Posterior cingulate gyrus (tissue), 11 donors: ENCODE measurements at regions not wholly inside any gene's neighbourhood (a gene's known extent, or its start where the extent isn't known, plus 50 kb on each side); places are given as distances from the start of the nearest gene placed in this dataset.
A peak's percentile ranks its signal among the peaks of the same experiment; 100 is the strongest.

Experiments used
- DNase-seq, 10 donors: peaks; one replicate each; pipeline versions ENCODE4 v3.0.0 to v3.0.0-alpha.2; 2020 to 2021; ENCODE audit warnings: mixed read lengths in 3 of 10
- intact Hi-C: fragments of 100-400 bp; cut with DNase I; formaldehyde crosslinking; loops from one replicate; pipeline ENCODE4 v1.15.1; 2023

DNA sequence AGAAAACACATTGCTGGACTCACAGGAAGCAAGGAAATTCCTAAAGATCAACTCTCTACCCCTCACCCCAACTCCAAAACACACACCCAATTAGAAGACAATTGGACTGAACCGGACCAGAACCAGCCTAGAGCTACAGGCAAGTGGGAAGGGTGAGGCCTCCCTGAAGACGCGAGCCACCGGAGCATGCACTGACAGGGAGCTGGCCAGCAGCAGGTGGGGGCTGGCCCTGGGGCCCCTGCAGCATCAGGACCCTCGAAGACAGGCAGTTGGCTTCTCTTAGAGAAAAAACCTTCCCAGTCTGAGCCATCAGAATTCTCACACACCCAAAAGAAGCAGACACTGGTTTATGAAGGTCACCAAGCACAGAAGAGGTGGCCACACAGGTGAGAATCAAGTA, 209.5 kb upstream of the DIO3 start:
- DNase-seq = peak in 1 of 10 donors; percentile 55
- intact Hi-C loops = no loop called here

GRCh38 chr14:101352567-101352966, 208.7 kb upstream of the DIO3 start:
- DNase-seq = peak in 6 of 10 donors; percentile 30 to 89 (median 64)
- intact Hi-C loops = no loop called here

- no peak for DNase-seq
- intact Hi-C loops = no loop called here
Measured at GRCh38 chr14:101353422-101353821, 207.9 kb upstream of the DIO3 start.

DNA sequence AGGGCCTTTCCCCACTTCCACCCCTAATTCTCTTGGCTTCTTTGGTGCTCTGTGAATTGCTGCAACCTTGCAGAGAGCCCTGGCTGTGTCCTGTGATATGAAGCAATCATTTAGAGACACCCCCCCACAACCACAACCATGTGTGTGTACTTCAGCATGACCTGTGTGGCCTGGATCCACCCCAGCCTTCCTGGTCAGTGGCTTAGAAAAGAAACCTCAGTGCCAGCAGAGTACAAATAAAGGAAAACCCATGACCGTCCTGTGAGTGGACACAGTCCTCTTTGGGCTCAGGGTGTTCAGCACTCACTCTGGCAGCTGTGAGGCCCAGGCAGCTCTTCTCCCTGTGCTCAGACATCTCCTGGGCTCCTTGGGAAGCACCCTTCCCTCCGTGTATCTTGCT, 206.6 kb upstream of the DIO3 start:
- no peak for DNase-seq
- intact Hi-C loops = no loop called here

DNA sequence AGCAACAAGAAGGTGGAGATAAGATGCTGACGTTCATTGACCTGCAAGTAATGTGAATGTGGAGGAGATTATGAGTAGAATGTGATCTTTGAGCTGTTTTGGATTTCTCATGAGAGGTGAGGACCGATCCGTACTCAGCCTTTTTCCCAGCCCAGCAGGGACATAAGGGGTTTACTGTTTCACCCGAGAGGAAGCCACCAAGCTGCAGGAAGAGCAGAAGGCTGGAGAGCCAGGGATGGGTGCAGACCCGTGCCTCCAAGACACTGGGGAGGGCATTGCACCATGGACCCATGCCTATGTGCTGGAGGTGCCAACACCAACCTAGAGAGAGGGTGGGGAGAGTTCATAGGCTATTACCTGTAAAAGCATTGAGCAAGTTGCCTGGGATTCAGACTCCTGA, 206.0 kb upstream of the DIO3 start:
- DNase-seq = peak in 1 of 10 donors; percentile 42
- intact Hi-C loops = no loop called here

DNA sequence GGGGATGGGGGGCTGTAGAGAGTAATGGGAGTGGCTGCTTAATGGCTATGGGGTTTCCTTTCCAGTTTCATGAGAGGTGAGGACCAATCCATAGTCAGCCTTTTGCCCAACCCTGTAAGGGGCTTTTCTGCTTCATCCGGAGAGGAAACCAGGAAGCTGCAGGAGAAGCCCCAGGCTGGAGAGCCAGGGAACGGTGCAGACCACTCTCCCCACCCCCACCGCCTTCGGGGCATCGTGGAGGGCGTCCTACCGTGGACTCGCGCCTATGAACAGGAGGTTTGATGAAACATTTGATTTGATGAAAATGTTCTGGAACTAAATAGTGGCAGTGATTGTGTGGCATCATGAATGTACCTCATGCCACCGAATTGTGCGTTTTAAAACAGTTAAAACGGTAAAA, 204.3 kb upstream of the DIO3 start:
- intact Hi-C loops = no loop called here
- peak in 1 of 10 donors; percentile 73 for DNase-seq

- intact Hi-C loops = no loop called here
Measured at GRCh38 chr14:101357559-101358319, 203.6 kb upstream of the DIO3 start.

DNA sequence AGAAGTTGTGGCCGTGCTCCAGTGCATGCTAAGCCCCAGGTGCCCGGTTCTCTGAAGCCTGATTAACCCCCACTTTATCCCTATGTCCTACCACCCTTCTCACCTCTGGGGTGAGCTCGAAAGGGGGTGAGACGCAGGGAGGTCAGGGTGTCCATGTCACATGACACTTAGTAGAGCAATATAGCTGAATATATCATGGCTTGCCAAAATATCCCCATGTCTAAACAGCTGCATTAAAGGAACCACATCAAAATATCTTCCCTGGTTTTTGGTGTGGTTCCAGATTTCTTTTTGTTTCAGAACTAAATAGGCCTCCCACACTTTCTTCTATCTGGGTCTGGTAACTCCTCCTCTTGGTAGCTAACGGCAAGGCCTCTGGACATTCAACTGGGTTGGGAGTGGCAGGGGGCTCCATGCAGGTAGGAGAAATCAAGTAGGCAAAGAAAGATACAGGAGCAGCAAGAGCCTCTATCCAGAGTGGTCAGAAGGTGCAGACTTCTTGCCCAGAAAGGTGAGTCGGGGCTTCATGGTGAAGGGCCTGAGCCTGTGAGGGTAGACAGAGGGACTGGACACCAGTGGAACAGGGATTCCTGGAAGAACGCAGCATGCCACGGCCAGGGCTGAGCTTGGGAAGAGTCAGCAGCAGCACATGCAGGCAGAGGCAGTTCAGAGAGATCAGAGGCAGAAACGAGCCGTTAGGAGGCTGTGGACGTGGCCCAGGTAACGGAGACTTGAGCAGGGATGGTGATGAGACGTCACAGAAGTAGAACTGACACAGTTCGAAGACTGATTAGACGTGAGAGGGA, 202.8 kb upstream of the DIO3 start:
- peak in 1 of 10 donors; percentile 68 for DNase-seq
- intact Hi-C loops = no loop called here

More at GRCh38 chr14:101357559-101358319, 203.6 kb upstream of the DIO3 start:
- peak in 1 of 10 donors; percentile 59 for DNase-seq

DNA sequence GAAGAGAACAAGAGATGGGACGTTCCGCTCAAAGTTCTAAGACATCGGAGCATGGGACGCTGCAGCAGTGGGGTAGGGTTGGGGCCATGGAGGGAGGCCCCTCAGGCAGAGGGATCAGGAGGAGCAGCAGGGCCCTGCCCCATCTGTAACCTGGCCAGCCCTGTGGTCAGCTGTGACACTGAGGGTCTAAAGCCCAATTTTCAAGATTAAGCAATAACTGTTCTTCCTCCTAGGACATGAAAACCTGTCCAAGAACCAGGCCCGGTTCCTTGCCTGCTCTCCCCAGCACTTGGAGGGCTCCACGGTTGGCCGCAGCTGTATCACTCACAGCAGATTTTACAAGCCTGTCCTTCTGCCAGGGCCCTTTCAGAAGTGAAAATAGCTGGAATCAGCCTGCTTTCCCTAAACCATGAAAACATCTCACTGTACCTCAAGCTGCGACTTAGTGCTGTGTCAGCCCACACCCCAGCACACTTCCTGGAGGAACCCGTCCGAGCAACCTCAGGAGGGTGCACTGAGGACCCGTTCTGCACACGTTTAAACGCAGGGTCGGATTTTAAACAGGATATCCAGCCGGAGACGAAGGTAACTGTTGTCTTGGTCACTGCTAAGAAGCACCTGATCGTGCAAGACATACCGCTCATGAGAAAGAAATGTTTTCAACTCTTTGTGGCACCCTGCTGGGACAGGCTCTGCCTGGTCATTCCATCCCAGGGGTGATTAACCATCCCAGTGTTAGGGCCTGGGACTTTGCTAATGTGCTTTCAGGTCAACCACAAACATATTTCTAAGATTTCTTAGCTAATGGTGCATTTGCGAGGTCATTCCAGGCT, 201.9 kb upstream of the DIO3 start:
- intact Hi-C loops = no loop called here
- peak in 1 of 10 donors; percentile 90 for DNase-seq

GRCh38 chr14:101360054-101360911, 201.0 kb upstream of the DIO3 start:
- DNase-seq = peak in 1 of 10 donors; percentile 88
- intact Hi-C loops = no loop called here

DNA sequence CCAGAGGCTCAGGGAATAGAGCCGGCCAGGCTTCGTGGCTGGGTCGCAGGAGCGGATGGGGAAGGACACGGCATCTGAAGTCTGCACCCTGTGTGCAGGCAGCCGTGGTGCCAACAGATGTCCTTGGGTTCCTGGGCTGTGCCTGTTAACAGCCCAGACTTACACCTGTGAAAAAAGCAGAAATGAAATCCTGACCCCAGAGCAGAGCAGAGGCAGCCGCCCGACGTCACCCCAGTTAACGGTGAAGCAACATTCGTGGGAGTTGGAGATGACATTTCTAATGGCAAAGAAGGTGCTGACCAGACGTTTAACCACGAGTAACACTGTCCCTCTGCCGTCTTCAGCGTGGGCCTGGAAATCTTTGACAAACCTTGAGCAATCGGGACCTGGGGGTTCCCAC, 200.3 kb upstream of the DIO3 start:
- DNase-seq = peak in 1 of 10 donors; percentile 61

GRCh38 chr14:101361451-101362433, 199.6 kb upstream of the DIO3 start:
- intact Hi-C loops = no loop called here
- DNase-seq = peak in 1 of 10 donors; percentile 55

More for the DNA sequence above, 200.3 kb upstream of the DIO3 start:
- intact Hi-C loops = no loop called here

GRCh38 chr14:101362529-101363260, 198.6 kb upstream of the DIO3 start:
- intact Hi-C loops = no loop called here
- DNase-seq = peak in 1 of 10 donors; percentile 52

DNA sequence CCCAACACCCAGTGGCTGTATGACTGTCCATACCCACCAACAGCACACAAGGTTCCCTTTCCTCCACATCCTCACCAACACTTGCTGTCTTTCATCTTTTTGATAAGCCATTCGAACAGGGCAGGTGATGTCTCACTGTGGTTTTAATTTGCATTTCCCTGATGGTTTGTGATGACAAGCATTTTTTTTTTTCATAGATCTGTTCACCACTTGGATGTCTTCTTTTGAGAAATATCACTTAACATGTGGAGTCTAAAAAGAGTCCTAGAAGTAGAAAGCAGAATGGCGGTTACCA, 198.1 kb upstream of the DIO3 start:
- intact Hi-C loops = no loop called here
- DNase-seq = no peak

GRCh38 chr14:101363880-101364391, 197.4 kb upstream of the DIO3 start:
- DNase-seq = no peak
- intact Hi-C loops = no loop called here

DNA sequence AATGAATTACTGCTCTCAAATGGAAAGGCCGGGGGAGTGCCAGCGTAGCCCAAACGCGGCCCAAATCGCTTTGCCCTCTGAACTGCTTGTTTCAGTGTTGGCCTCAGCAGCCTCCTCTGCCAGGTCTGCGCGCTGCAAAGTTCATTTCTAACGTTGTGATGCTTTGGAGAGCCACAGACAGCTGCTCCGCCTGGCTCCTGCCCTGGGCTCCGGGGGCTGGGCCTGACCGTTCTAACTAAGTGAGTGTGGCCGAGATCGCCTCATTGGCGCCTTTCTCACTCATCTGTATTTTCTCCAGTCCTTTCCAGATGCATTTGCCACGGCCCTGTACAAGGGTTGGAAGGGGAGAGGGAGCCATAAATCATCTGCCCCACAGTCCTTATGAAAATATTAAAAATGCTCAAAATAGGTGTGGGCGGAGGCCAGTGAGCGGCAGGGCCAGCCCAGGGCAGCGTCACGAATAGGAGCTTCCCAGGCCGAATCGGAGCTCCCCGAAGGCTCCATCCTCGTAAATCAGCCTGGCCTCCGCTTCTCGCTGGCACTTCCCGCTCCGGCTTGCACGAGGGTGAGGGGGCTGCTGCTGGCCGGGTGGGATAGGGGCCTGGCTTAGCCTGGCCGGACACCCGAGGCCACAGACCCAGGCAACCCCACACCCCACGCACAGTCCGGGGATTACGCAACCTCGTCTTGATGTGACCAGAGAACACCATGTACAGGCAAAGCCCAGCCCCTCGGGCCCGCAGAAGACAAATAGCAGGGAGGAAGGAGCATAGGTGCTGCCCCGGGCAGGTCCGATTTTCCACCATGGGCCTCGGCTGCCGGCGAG, 196.6 kb upstream of the DIO3 start:
- intact Hi-C loops = no loop called here
- DNase-seq = no peak
